Dedifferentiated amniotic fluid mesenchymal stem cell (primary cell): ENCODE measurements at regions not wholly inside any gene's neighbourhood (a gene's known extent, or its start where the extent isn't known, plus 50 kb on each side); places are given as distances from the start of the nearest gene placed in this dataset.

ENCODE experiments used
- DNase-seq: peaks from one replicate; pipeline ENCODE4 v3.0.0-alpha.2; 2016; ENCODE audit errors: extremely low spot score

DNA sequence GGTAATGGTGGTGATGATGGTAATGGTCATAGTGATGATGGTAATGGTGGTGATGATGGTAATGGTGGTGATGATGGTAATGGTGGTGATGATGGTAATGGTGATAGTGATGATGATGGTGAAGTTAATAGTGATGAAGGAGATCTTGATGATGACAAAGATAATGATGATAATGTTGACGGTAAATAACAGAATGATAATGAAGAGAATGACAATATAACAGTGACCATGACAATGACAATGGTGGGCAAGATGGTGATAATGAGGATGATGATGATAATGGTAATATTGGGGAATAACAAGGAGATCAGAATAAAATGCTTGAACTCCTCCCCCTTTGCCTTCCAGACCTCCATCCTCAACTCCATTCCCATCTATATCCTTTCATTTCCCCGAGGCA lies 233.3 kb upstream of the SFSWAP start:
- no peak for DNase-seq

DNA sequence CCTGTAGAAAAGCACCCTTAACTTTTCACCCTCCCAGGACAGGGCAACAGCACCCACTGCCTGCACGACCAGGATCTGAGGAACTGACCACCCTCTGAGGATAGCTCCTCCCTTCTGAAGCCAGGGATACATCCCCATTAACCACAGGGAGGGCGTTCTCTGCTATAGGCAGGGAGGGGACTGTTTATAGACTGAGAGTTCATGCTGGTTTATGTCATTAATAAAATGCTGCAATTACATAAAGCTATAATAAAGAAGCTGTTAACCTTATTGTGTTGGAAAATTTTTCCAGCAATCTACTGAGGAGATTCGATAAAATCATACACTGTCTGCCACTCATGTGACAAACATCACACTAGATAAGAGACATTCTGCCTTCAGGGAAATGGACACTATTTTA lies 232.4 kb upstream of the SFSWAP start:
- no peak for DNase-seq

DNA sequence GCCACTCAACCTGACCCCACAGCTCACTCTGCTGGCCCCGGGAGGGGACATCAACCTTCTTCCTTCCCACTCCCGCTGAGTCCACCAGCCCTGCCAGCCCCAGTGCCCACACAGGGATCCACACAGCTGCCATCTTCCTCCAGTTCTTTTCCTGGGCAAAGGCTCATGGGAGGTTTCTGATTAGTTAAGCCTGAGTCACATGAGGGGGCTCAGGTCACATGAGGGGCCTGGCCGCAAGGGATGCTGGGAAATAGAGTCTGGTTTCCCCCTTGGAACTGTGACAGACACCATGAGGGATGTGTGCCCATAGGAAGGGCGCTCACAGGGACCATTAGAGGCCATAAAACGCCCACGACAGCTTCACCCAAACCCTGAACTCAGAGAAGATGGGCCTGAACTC lies 228.7 kb upstream of the SFSWAP start:
- no peak for DNase-seq

DNA sequence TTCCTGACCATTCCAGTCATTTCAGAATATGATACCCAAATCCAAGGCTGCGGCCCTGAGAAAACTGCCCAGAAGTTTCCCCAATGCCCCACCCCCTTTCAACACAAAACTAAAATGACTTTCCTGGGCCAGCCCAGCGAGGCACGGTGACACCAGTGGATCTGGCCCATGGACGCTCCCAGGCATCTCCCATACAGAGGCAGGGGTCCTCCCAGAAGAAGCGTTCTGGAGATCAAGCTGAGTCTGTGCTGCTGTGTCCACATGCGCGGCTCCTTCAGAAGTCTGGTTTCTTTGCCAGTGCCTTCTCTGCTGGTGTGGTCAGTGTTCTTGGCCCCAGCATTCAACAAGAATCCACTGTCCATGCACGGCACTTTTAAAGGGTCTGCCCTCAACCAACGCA lies 228.2 kb upstream of the SFSWAP start:
- DNase-seq: no peak

DNA sequence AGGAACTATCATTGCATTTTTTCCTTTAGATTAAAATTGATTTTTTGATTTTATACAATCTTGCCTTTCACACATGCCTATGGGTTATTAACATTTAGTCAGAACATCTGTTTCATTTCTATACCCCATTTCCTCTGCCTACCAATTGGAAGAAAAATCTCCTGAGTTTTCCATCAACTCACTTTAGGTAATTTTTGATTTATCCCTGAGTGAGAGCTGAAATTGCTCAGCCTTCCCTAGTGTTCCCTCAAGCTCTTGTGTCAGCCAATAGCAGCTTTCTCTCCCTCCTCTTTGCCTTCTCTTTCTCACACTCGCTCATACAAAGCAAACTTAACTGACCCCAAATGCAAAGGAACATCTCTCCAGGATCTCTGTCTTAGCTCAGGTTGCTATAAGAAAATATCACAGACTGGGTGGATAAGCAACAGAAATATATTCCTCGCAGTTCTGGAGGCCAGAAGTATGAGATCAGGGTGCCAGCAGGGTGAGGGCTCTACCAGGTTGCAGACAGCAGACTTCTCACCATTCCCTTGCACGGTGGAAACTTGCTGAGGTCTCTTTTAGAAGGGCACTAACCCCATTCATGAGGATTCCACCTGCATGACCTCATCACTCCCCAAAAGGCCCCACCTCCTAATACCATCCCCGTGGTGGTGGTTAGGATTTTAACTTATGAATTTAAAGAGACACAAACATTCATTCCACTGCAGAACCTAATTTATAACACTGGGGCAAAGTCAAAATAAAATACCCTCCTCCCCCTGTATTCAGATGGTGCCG lies 224.2 kb upstream of the SFSWAP start:
- DNase-seq: no peak

DNA sequence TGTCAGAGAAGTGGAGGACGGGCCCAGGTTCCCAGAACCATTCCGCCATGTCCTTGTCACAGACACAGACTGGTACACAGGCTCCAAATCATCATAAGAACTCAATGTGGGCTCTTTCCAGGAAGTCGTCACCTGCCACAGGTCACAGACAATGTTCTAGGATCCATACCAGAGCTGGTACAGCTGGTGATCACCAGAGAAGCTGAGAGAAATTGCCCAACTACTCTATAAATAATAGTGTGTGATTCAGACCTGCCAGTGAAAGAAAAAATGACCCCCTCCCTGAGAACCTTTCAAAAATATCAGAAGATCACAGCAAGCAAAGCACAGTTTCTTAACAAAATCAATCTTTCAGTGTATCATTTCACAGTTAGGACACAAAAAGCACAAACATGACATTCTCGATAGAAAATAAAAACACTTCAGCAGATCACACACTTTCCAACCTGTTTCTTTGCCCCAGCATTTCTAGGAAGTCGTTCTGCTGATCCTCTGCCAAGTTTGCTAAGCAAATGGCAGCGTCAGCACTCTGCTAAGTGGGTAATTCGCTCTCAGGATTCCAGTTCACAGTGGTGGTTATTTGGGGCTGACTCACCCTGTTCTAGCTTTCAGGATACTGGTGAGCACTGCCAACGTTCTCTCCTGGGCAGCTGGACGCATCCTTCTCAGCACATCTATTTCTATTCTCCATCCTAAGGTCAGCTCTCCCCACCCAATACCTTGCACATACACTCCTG lies 223.3 kb upstream of the SFSWAP start:
- no peak for DNase-seq

DNA sequence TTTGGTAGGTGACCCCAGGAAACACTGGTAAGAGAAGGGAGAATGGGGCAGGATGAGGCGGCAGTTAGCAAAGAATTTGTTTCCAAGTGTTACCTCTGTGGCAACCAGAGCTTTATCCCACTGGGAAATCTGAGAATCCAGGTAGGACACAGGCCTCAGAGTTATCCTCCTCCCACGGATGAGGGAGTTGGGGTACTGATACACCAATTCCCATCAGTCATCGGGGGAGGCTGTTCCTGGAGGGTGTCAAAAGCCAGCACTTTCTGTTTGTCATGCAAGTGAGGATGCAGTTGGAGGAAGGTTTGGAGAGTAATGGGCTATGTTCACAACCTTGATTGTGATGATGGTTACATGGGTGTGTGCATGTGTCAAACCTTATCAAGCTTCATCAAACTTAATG lies 221.2 kb upstream of the SFSWAP start:
- no peak for DNase-seq

DNA sequence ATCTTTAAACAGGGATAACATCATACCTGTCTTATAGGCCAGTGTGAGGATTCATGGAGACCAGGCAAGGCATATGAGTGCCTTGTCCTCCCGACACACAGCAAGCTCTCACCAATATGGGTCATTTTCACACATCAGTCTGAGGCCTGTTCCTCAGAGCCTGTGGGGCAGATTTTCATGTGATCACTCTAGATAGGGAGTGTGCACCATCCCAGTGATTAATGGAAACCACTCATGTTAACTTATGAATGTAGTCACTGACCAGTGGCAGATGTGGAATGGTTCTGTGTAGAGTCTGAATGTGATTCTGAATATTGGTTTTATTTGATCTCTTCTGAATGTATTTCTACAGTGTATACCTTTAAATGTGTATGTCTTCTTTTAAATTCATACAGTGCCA lies 219.7 kb upstream of the SFSWAP start:
- DNase-seq: no peak

DNA sequence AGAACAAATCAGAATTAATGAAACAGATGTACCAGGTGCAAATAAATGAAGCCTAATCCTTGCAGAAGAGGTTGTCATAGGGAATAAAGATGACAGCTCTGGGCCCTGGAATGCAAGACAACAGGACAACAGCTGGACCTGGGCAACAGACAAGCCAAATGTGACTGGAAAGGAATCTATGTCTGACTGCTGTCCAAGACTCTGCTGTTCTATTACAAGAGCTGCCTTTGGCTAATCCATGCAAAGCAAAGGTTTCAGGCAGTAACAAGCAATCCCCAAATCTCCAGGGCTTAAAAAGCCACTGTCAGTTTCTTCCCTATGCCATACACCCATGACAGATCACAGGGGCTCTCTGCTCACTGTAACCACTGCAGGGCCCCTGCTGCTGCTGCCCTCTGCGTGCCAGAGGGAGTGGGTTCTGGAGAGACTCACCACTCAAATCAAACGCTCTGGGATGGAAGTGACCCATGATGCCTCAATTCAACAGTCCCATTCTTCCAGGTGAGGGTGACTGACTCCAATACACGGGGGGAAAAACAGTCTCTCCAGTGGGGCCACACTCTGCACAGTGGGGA lies 218.9 kb upstream of the SFSWAP start:
- DNase-seq: no peak

DNA sequence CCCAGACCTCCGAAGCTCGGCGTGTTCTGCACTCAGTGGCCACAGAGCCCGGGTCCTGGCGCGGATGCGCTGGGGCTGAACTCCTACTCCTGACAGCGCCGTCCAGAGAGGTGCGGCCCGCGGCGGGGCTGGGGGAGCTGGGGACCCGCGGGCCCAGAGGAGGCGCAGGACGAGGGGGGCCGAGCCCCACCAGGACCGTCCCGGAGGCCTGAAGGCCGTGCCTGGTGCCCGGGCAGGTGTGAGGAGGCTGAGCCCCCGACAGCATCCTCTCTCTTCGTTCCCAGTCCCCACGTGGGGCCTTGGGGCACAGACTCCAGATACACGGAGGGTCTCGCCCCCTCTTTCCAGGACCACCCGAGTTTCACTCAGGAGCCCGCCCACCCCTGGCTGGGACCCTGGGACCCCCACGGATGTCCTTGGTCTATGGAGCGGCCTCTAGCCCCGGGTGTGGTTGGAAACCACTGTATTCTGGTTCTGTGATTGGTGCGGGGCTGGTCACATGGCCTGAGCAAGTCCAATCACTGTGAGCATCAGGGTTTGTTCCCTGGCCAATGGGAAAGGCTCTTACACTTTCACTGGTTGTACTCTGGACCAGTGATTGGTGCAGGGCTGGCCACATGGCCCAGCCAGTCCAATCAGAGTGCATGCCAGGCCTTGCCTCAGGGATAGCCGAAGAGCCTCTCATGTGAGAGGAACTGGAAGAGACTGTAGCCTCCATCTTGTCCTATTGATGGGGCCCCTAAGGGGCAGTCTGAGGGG lies 217.6 kb upstream of the SFSWAP start:
- no peak for DNase-seq

DNA sequence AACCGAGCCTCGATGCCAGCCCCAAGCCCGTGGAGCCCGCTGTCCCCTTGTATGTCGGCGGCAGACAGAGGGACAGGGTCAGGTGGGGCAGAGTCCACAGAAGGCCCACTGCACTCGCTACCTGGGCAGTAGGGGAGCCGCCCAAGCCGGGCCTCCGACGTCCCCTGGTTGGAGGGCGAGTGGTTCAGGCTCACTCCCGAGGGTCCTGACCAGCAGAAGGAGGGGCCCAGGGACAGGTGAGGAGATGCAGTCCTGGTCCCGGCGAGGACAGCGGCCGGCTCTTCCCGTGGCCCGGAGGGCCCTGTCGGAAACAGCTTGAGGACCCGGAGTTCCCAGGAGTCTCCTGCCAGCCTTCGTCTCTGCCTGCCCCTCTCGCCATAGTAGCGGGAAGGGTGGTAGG lies 216.7 kb upstream of the SFSWAP start:
- no peak for DNase-seq

DNA sequence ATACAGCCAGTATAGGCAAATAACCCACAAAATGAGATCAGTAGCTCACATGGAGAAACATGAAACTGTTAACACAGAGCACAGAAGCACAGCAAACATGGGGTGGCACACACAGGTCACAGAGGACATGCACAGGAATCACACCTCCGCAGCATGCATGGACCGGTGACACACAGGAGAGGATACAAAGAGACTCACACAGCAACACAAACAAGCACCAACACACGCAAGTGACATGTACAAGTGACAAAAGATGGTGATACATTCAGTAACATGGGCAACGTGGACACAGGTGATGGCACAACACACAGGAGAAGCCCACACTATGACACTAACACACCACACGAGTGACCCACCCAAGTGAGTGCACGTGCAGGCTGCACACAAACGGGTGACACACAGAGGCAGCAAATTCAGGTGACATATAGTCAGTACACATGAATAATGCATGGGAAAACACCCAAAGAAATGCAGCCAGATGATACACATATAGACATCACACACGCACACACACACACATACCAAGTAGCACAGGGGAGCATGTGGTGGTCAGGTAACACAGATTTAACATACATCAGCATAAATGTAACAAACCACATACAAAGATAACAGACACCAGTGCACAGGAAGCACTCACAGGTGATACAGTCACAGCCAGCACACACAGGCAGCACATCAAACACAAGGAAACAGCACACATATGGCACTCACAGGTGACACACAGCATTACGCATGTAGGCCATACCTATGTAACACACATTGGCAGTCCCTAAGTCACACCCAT lies 216.0 kb upstream of the SFSWAP start:
- no peak for DNase-seq

DNA sequence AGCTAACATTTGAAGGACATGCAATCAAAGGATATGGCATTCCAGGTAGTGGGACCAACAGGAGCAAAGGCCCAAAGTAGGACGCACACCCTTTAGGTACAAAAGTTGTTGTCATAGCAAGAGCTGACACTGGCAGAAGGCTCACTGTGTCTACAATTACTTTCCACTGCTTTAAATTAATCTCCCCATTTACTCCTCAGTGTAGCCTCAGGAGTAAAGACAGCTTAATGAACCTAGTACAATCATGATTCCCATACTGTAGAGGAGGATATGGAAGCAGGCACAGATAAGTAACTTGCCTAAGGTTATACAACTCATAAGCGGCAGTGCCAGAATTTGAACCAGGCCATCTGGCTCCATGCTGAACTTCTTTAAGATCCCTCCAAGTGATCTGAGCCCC lies 212.9 kb upstream of the SFSWAP start:
- DNase-seq: no peak

DNA sequence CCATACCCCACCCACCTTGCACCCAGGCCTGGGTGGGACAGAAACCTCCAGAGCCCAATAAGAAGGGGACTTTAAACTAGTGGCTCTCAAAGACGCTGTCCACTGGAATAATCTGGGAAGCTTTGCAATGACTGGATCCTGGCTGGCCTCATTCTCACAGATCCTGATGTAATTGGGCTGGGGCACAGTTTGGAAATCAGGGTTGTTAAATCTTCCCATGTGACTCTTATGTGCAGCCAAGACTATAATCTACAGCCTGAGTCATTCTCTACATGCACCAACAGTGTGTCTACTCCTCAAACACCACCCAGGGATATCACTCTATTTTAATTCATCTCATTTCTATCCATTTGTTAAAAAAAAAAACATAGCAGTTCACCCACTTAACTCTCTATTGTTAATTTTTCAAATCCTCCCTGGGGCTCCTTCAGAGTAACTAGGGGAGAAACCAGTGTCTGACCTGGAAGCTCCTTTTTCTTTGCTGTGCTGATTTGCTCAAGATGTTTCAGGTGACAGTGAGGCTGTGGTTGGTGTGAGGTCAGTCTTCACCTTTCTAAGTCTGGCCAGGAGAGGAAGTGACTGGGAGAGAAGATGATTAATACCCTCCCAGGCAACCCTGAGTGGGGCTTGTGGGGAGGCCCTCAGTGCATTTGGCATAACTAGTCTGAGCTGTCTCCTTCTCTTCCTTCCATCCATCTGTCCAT lies 211.6 kb upstream of the SFSWAP start:
- no peak for DNase-seq

DNA sequence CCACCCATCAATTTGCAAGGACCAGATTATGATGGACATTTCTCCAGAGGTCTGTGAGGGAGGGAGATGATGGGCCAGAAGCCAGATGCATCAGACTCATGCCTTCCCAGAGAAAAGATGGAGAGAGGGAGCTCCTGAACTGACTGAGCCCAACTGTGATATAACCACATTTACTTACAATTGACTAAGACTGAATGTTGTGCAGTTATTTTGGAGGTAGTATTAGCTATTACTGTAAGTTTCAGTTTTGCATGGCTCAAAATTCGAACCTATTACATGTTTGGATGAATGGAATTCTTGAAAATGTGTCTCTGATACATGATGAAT lies 211.1 kb upstream of the SFSWAP start:
- no peak for DNase-seq

DNA sequence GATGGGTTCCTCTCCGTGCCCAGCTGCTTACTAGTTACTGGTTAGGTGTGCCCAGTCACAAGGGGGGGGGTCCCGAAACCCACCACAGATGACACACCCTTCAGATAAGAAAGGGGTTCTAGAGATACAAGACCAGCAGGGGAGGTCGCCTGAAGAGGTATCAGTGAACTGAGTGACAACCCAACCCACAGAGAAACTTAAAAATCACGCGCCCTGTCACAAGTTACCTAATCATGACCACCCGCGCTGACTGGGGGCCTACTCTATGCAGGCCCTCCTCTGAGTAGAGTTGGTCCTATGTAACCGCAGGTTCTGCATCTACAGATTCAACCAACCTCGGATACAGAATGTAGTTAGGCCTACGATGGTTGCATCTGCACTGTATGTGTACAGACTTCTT lies 210.3 kb upstream of the SFSWAP start:
- no peak for DNase-seq

DNA sequence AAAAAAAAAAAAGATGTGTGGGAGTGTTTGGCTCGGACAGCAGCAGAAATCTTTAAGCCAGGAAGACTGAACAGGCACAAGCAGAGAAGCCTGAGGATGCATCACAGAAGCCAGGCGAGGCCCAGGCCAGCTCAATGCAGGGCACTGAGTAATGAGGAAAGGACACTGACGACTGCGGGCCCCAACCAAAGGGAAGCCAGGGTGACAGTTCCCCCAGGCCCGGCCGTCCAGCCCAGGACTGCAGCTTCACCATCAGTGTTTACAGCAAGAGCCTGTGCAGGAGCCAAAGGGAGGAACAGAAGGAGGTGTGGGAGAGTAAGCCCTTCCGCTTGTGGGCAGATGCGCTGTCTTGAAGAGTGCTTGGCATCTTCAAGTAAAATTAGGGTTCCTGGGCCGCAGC lies 205.3 kb upstream of the SFSWAP start:
- DNase-seq: no peak

DNA sequence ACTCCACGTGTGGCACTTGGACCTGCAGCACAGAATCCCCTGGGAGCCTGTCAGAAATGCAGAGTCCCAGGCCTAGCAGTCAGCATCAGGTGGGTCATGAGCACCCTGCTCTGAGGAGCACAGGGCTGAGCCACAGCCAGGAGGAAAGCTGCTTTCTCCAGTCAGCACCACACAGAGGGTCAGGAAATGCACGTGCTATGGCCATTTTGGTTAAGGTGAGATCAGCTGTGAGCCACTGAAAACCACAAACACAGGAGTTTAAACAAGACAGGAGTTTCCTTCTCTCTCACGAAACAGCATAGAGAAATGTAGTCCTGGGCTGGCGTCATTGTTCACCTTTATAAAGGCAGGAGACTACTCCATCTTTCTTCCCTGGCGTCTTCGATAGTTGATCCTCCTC lies 204.5 kb upstream of the SFSWAP start:
- no peak for DNase-seq

DNA sequence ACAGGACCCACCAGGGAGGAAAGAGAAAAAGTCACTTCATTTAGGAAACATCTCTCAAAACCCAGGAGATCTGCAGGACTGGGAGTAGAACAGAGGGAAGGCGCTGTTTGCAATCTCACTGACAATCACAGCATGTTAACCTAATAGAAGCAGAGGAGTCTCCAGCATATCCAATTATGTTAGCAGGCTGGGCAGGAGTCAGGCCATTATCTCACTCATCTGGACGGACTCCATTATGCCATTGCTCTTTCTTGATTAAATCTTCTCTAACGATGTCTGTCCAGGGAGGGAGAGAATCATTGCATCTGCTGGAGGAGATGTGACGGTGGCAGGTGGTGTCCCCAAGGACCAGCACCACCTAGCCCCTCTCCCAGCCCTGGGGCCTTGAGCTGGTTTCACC lies 203.8 kb upstream of the SFSWAP start:
- no peak for DNase-seq

DNA sequence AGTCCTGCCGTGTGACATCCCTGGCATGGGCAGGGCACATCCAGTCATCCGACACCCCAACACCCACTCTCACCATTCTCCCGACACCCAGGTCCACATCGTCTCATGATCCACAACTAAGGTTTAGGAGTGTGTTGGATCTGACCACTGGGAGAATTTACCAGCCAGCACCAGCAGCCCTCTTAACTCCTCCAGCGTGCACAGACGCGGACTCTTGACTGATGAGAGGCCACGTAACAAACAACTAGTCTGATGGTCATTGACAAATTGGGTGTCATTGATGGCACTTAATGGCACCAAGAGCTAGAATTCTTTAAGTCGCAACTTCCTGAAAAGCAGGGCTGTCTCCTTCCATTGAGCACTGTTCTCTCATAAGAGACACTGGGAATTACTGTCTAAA lies 203.0 kb upstream of the SFSWAP start:
- DNase-seq: no peak

DNA sequence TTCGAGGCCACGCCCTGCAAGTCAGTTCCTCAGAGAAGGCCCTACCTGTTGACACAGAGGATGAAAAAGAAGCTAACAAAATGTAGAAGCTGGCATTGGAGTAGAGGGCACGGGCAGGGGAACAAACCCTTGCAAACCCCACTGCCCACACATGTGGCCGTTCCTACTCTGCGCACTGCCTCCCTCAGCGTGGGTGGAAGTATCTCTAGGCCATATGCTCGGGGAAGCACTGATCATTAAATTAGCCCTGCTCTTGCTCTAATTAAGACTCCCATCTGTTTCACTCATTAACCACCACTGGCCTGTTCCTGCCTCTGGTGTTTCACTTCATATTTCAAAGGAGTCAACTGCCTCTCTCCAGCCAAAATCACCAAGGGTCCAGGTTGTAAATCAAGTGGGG lies 201.2 kb upstream of the SFSWAP start:
- no peak for DNase-seq
